Aorta (tissue), 5 donors: ENCODE measurements at regions not wholly inside any gene's neighbourhood (a gene's known extent, or its start where the extent isn't known, plus 50 kb on each side); places are given as distances from the start of the nearest gene placed in this dataset.
A peak's percentile ranks its signal among the peaks of the same experiment; 100 is the strongest.

Source experiments
- ATAC-seq: fragments of 200-7000 bp; cut with Tn5 transposase; one replicate; pipeline ENCODE4 v1.9.1; 2022; ENCODE audit warnings: moderate library complexity; ENCODE audit not compliant: low FRiP score
- DNase-seq, 2 donors: peaks; one replicate each; pipeline ENCODE4 v3.0.0-alpha.2; 2020
- H3K27ac ChIP-seq, 2 donors: one replicate each; pipeline ENCODE4 v1.5.1; 2013; ENCODE audit warnings: low read length in 2 of 2, mild to moderate bottlenecking in 2 of 2, moderate library complexity in 2 of 2, control low read depth in 1 of 2, inconsistent platforms in 1 of 2, low read depth in 1 of 2
- H3K27me3 ChIP-seq, 2 donors: one replicate each; pipeline ENCODE4 v1.6.1; 2013; ENCODE audit warnings: control low read depth in 1 of 2, low read length in 1 of 2, mild to moderate bottlenecking in 1 of 2, moderate library complexity in 1 of 2; ENCODE audit not compliant: insufficient read depth in 2 of 2, control insufficient read depth in 1 of 2
- H3K36me3 ChIP-seq, 2 donors: one replicate each; pipeline ENCODE4 v1.6.1; 2013; ENCODE audit warnings: control low read depth in 1 of 2, low read length in 1 of 2, mild to moderate bottlenecking in 1 of 2; ENCODE audit not compliant: insufficient read depth in 2 of 2, control insufficient read depth in 1 of 2
- H3K4me1 ChIP-seq, 2 donors: one replicate each; pipeline ENCODE4 v1.6.1; 2013; ENCODE audit warnings: low read length in 2 of 2, control low read depth in 1 of 2, mild to moderate bottlenecking in 1 of 2, moderate library complexity in 1 of 2; ENCODE audit not compliant: insufficient read depth in 2 of 2, control insufficient read depth in 1 of 2
- H3K4me3 ChIP-seq, 2 donors: one replicate each; pipeline ENCODE4 v1.5.1; 2013; ENCODE audit warnings: low read length in 2 of 2, control low read depth in 1 of 2, mild to moderate bottlenecking in 1 of 2
- H3K9me3 ChIP-seq: one replicate; pipeline ENCODE4 v1.6.1; 2013; ENCODE audit warnings: mild to moderate bottlenecking, low read length; ENCODE audit not compliant: control insufficient read depth
- WGBS, 2 donors: extraction: QIAGEN DNeasy Blood & Tissue Kit; methylation state at CpG; one replicate each; pipeline ENCODE4 v1.1.7; 2013; 5-methylcytosine and 5-hydroxymethylcytosine counted together
- intact Hi-C, 2 donors: fragments of 100-400 bp; cut with DNase I; formaldehyde crosslinking; loops; one replicate each; pipeline versions ENCODE4 v1.14.2 to v1.15.0; 2022
- donor health status: healthy with polysubstance abuse.
- donor health status: Bipolar disorder and iron deficiency.
- donor health status: DM: no; HTN: no; CAD: no.
- donor health status: DM: no; HTN: no; CAD: no.
- donor health status: DM: yes; HTN: yes; CAD: no.

DNA sequence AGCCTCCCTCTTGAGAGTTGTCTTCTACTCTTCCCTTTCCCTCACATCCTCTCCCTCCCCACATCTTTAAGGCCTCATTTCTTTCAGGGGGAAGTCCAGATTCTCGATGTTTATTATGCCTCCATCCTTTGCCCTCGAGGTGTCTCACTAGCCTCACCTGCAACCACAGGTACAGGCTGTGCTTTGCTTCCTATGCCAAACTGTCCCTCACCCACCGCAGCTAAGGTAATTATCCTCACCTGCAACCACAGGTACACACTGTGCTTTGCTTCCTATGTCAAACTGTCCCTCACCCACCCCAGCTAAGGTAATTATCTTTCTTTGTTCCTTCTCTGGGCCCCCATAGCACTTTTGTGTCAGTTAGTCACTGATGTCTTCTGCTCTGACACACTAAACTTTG lies 328.1 kb upstream of the SNX7 start:
- no peaks in the 10 kb centered on the region for H3K9me3 ChIP-seq
- DNase-seq (no peak), ATAC-seq (no peak)
- no peak overlapping the region for H3K27ac ChIP-seq
- no peaks in the 10 kb centered on the region for H3K27me3 ChIP-seq
- H3K36me3 ChIP-seq = no peaks in the 10 kb centered on the region
- no peak overlapping the region for H3K4me3 ChIP-seq
- WGBS, 2 donors = 88 to 93% methylated on average over 3 of the region's 3 CpGs
- intact Hi-C loops = no loop called here
- H3K4me1 ChIP-seq = peaks cover 0 to 2% of the 10 kb centered on the region in 2 donors

DNA sequence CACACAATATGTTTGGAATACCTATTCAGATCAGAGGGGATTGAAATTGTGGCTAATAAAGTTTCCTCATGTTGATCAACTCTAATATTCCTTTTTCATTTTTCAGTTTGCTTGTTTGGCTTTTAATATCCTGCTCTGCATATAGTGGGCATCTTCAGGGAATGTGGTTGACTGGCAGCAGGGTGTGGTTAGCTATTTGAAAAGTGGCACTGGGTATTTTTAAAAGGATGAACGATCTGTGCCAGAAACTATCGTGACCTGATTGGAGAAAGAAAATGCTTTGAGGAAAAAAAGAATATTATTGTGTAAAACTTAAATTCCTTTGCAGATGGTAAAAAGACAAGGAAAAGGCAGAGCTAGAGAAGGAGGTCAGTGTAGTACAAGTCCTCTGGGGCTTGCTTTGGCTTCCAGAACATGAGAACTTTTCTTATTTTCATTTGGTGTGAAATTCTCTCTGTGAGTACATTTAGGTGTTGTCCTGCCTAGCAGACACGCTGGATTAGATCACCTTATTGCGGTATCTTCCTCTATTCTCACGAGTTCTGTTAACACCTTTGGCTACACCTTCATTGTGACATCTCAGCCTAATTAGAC lies 329.7 kb upstream of the SNX7 start:
- no peak for ATAC-seq

GRCh38 chr1:98331243-98331642 lies 330.3 kb upstream of the SNX7 start:
- 40 to 47% methylated on average over 3 of the region's 3 CpGs for WGBS, 2 donors
- H3K27ac ChIP-seq = no peak overlapping the region
- intact Hi-C loops = no loop called here
- DNase-seq (no peak), ATAC-seq (no peak)
- H3K36me3 ChIP-seq = no peaks in the 10 kb centered on the region
- H3K27me3 ChIP-seq = no peaks in the 10 kb centered on the region
- H3K4me1 ChIP-seq = peaks cover 2 to 3% of the 10 kb centered on the region in 2 donors
- no peak overlapping the region for H3K4me3 ChIP-seq
- no peaks in the 10 kb centered on the region for H3K9me3 ChIP-seq

More for the DNA sequence above, 329.7 kb upstream of the SNX7 start:
- Histone ChIP-seq H3K4me3 (no peak overlapping the region), H3K4me1 (peaks cover 2 to 3% of the 10 kb centered on the region in 2 donors), H3K9me3 (no peaks in the 10 kb centered on the region), H3K36me3 (no peaks in the 10 kb centered on the region), H3K27ac (no peak overlapping the region), H3K27me3 (no peaks in the 10 kb centered on the region)
- DNase-seq = no peak
- intact Hi-C loops = no loop called here
- WGBS, 2 donors = 38 to 42% methylated on average over 5 of the region's 5 CpGs

DNA sequence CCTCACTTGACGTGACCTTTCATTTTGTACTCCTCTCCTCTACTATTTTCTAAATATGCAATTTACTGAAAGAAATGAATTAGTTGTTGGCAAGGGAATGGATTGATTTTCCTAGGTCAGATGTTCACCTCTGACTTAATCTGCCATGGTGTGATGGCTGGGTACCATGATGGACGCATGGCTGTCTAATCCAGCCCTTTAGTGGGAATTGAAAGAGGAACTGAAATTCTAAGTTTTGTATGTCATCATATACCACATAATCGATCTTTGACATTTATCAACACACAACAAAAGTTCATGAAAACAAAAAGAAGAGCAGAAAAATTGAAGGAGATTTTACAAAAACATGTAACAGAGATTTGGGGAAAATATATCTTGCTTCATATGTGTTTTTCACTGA lies 331.3 kb upstream of the SNX7 start:
- no peak overlapping the region for H3K27ac ChIP-seq
- H3K9me3 ChIP-seq = no peaks in the 10 kb centered on the region
- intact Hi-C loops = no loop called here
- 92 to 95% methylated on average over 3 of the region's 3 CpGs for WGBS, 2 donors
- DNase-seq (no peak), ATAC-seq (no peak)
- peaks cover 2 to 5% of the 10 kb centered on the region in 2 donors for H3K4me1 ChIP-seq
- no peaks in the 10 kb centered on the region for H3K27me3 ChIP-seq
- H3K4me3 ChIP-seq = no peak overlapping the region
- no peaks in the 10 kb centered on the region for H3K36me3 ChIP-seq

DNA sequence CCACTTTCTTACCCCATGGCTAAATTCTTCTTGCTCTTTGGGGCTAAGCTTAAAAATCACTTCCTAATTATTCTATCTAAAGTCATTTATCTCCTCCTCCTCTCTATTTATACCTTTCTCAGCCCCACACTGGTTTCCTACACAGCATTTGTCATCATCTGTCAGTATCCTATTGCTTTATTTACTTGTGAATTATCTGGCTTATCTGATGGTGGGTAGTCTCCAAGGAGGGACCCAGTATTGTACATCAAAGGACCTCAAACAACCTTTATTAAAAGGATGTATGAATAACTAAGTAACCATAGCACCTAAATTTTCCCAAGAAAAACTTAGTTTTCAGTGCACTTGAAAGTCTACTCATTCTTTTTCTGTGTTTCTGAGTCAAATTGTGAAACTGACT lies 332.7 kb upstream of the SNX7 start:
- H3K4me1 ChIP-seq = peaks cover 5% of the 10 kb centered on the region in 2 donors
- intact Hi-C loops = no loop called here

DNA sequence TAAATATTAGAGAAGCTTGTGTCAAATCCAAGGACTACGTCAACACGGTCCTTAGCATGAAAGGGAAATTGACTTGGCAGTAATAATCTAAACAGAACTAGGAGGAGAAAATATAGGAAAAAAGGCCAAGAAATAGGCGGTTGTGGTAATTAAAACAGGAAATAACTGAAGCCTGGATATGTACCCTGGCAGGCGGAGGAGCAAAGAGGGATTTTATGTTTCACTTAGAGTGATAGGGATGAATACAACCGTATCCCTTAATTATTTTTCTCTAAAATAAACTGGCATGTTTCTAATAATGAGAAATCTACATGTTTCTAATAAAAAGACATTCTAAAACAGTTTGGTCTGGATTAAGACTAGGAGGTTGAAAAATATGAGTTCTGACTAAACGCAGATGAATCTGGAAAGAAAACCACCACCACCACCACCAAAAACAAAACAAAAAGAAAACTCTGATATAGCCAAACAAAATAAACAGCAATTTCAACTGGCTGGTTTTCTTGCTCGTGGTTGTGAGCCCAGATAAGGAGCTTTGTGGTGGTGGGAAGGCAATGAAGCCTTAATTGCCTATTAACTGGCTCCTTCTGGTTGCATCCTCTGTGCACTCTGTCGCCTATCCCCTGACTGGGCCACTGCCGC lies 334.2 kb upstream of the SNX7 start:
- no peaks in the 10 kb centered on the region for H3K36me3 ChIP-seq
- H3K27ac ChIP-seq = peak overlapping the region; percentile 61 to 82
- H3K9me3 ChIP-seq = no peaks in the 10 kb centered on the region
- peaks cover 5 to 8% of the 10 kb centered on the region in 2 donors for H3K4me1 ChIP-seq
- no peak overlapping the region for H3K4me3 ChIP-seq
- ATAC-seq = peak; percentile 21
- intact Hi-C loops = no loop called here
- 12 to 13% methylated on average over 9 of the region's 9 CpGs for WGBS, 2 donors
- H3K27me3 ChIP-seq = no peaks in the 10 kb centered on the region
- no peak for DNase-seq

More for the DNA sequence above, 332.7 kb upstream of the SNX7 start:
- Histone ChIP-seq H3K4me3 (no peak overlapping the region), H3K36me3 (no peaks in the 10 kb centered on the region), H3K27me3 (no peaks in the 10 kb centered on the region), H3K27ac (no peak overlapping the region), H3K9me3 (no peaks in the 10 kb centered on the region)
- ATAC-seq = no peak
- no peak for DNase-seq

GRCh38 chr1:98325646-98326440 lies 335.7 kb upstream of the SNX7 start:
- H3K27me3 ChIP-seq = no peaks in the 10 kb centered on the region
- no peaks in the 10 kb centered on the region for H3K9me3 ChIP-seq
- H3K4me1 ChIP-seq = peaks cover 4 to 8% of the 10 kb centered on the region in 2 donors
- DNase-seq = peak; percentile 91 to 92
- peak; percentile 58 for ATAC-seq
- H3K36me3 ChIP-seq = no peaks in the 10 kb centered on the region
- WGBS, 2 donors = 29 to 33% methylated on average over 7 of the region's 7 CpGs
- intact Hi-C loops = no loop called here
- H3K4me3 ChIP-seq = no peak overlapping the region
- H3K27ac ChIP-seq = no peak overlapping the region

- H3K36me3 ChIP-seq = no peaks in the 10 kb centered on the region
- no peaks in the 10 kb centered on the region for H3K27me3 ChIP-seq
- DNase-seq (peak; percentile 68 to 73), ATAC-seq (peak; percentile 60)
- peaks cover 4 to 8% of the 10 kb centered on the region in 2 donors for H3K4me1 ChIP-seq
- no peak overlapping the region for H3K4me3 ChIP-seq
- 7% methylated on average over 3 of the region's 3 CpGs for WGBS, 2 donors
- H3K9me3 ChIP-seq = no peaks in the 10 kb centered on the region
- H3K27ac ChIP-seq = peak overlapping the region; percentile 43 to 75
- intact Hi-C loops = no loop called here
Observed at GRCh38 chr1:98323906-98324358, 337.6 kb upstream of the SNX7 start.
